SH-SY5Y (cell line): ENCODE measurements at regions not wholly inside any gene's neighbourhood (a gene's known extent, or its start where the extent isn't known, plus 50 kb on each side); places are given as distances from the start of the nearest gene placed in this dataset.

Source experiments
- GATA2 ChIP-seq: IDR thresholded peaks from 2 replicates; pipeline ENCODE4 v1.6.1; 2011; ENCODE audit warnings: mild to moderate bottlenecking, low read depth, low read length
- GATA3 ChIP-seq: IDR thresholded peaks from 2 replicates; pipeline ENCODE4 v1.6.1; 2011; ENCODE audit warnings: low read depth, mild to moderate bottlenecking, low read length, moderate library complexity

DNA sequence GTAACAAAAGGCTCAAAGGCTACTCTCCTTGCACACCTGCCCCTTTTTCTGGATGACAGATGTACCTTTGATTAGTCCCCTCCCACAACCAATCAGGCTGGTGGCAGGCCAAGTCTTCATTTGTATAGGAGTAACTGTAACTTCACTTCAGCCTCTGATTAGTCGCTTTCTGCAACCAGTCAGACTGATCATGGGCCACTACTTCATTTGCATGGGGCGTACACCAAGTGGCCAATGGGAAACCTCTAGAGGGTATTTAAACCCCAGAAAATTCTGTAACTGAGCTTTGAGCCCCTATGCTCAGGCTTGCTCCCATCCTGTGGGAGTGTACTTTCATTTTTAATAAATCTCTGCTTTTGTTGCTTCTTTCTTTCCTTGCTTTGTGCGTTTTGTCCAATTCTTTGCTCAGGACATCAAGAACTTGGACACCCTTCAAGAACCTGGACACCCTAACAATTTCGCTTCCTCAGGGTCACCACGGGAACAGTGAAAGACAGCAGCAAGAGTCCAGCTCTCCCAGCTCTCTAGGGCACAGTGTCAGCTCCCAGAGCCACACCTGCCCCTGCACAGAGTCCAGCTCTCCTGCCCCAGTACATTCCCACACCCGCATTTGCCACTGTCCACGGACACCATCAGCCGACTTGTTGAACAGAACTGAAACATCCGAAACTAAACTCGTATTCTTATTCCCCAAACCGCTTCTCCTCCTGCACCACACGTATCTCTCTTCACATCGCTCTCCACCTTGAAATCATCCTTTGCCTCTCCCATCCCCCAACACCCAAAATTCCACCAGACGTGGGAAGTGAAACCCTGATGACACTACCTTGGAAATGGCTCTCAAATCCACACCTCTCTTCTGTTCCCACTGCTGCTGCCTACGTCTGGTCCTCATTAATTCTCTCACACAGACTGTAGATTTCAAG is 53.4 kb downstream of the ABCC12 start:
- TF ChIP-seq GATA2 (no peak), GATA3 (no peak)
